ENCODE measurements at regions not wholly inside any gene's neighbourhood (a gene's known extent, or its start where the extent isn't known, plus 50 kb on each side); places are given as distances from the start of the nearest gene placed in this dataset.

GRCh38 chr19:28633319-28634018 is 579.5 kb downstream of the UQCRFS1 start (continued):
- TF ChIP-seq ZNF639 (tag by site-specific recombination; IDR thresholded peaks at IDR 0.05) (no peak), ZNF2 (tag by site-specific recombination; IDR thresholded peaks at IDR 0.05) (peak; percentile 79; the same call in 1 of the 2 replicates), SCRT1 (tag by site-specific recombination; IDR thresholded peaks at IDR 0.05; ENCODE audit: borderline replicate concordance) (peak; percentile 36; the same call in 1 of the 2 replicates), ZNF585B (tag by site-specific recombination; IDR thresholded peaks at IDR 0.05) (no peak), ZBTB17 (tag by site-specific recombination; IDR thresholded peaks at IDR 0.05) (no peak), MYNN (tag by site-specific recombination; IDR thresholded peaks at IDR 0.05; ENCODE audit: borderline replicate concordance) (no peak), ZNF530 (tag by site-specific recombination; IDR thresholded peaks at IDR 0.05; ENCODE audit: low read depth) (no peak), ZNF423 (tag by site-specific recombination; IDR thresholded peaks at IDR 0.05) (no peak), FEZF1 (tag by site-specific recombination; IDR thresholded peaks at IDR 0.05) (no peak), ZNF366 (tag by site-specific recombination; conservative IDR thresholded peaks at IDR 0.05) (no peak), ZBTB7A (tag by site-specific recombination; IDR thresholded peaks at IDR 0.05; ENCODE audit: low read depth) (no peak), ZSCAN30 (tag by site-specific recombination; IDR thresholded peaks at IDR 0.05) (peak; percentile 69; the same call in 1 of the 2 replicates), PRDM1 (tag by site-specific recombination; IDR thresholded peaks at IDR 0.05) (no peak), KLF16 (tag by site-specific recombination; IDR thresholded peaks at IDR 0.05) (no peak), ZNF140 (tag by site-specific recombination; IDR thresholded peaks at IDR 0.05) (no peak), ZNF148 (tag by site-specific recombination; IDR thresholded peaks at IDR 0.05; ENCODE audit: borderline replicate concordance) (no peak), ZNF707 (tag by site-specific recombination; IDR thresholded peaks at IDR 0.05) (no peak), ZNF121 (tag by site-specific recombination; IDR thresholded peaks at IDR 0.05) (no peak), ZFHX2 (tag by site-specific recombination; conservative IDR thresholded peaks at IDR 0.05) (peak; percentile 79), ZBTB20 (tag by site-specific recombination; IDR thresholded peaks at IDR 0.05) (no peak), ZNF792 (tag by site-specific recombination; IDR thresholded peaks at IDR 0.05) (no peak), ZNF280D (tag by site-specific recombination; IDR thresholded peaks at IDR 0.05) (no peak), KLF9 (tag by site-specific recombination; IDR thresholded peaks at IDR 0.05; ENCODE audit: low read depth) (no peak), PATZ1 (tag by site-specific recombination; IDR thresholded peaks at IDR 0.05) (no peak), ZNF184 (tag by site-specific recombination; IDR thresholded peaks at IDR 0.05) (no peak), ZNF354C (tag by site-specific recombination; IDR thresholded peaks at IDR 0.05; ENCODE audit: borderline replicate concordance, low read depth) (no peak), KLF17 (tag by site-specific recombination; IDR thresholded peaks at IDR 0.05) (no peak; the same call in 1 of the 2 replicates), ZNF133 (tag by site-specific recombination; IDR thresholded peaks at IDR 0.05) (no peak), ZNF24 (tag by site-specific recombination; IDR thresholded peaks at IDR 0.05) (no peak), ZNF10 (tag by site-specific recombination; IDR thresholded peaks at IDR 0.05) (no peak), ZNF501 (tag by site-specific recombination; IDR thresholded peaks at IDR 0.05) (no peak), ZFP3 (tag by site-specific recombination; IDR thresholded peaks at IDR 0.05; ENCODE audit: low read depth) (no peak)
